ENCODE measurements at regions not wholly inside any gene's neighbourhood (a gene's known extent, or its start where the extent isn't known, plus 50 kb on each side); places are given as distances from the start of the nearest gene placed in this dataset.

- intact Hi-C loops (cut with DNase I): no loop called here
- ATAC-seq (no peak), DNase-seq (no peak)
- Histone ChIP-seq H3K9me3 (no peaks in the 10 kb centered on the region), H3K27me3 (ENCODE audit: insufficient read depth in 3 of 3, low read length in 2 of 3) (peaks cover 0 to 7% (median 3%) of the 10 kb centered on the region in 3 donors), H3K36me3 (ENCODE audit: insufficient read depth in 1 of 2, low read depth in 1 of 2) (no peaks in the 10 kb centered on the region), H3K4me1 (no peaks in the 10 kb centered on the region), H3K4me3 (no peak overlapping the region), H3K27ac (no peak overlapping the region)
- TF ChIP-seq CTCF (IDR thresholded peaks at IDR 0.05): no peak
- 87 to 93% (median 87%) methylated on average over 10 of the region's 10 CpGs for WGBS, 3 donors
These were observed 520.5 kb downstream of the PREX1 start for GRCh38 chr20:48307277-48307676.

GRCh38 chr20:48302844-48303542 is 517.7 kb upstream of the SULF2 start:
- no peak for TF ChIP-seq CTCF (IDR thresholded peaks at IDR 0.05)
- intact Hi-C loops (cut with DNase I): no loop called here
- Histone ChIP-seq H3K27me3 (ENCODE audit: insufficient read depth in 3 of 3, low read length in 2 of 3) (peaks cover 0 to 7% (median 3%) of the 10 kb centered on the region in 3 donors), H3K4me3 (no peak overlapping the region), H3K9me3 (no peaks in the 10 kb centered on the region), H3K27ac (no peak overlapping the region), H3K4me1 (no peaks in the 10 kb centered on the region), H3K36me3 (ENCODE audit: insufficient read depth in 1 of 2, low read depth in 1 of 2) (no peaks in the 10 kb centered on the region)
- ATAC-seq (no peak), DNase-seq (no peak)
- 84 to 89% (median 87%) methylated on average over 4 of the region's 4 CpGs for WGBS, 3 donors

- intact Hi-C loops (cut with DNase I): no loop called here
- H3K36me3 ChIP-seq (ENCODE audit: insufficient read depth in 1 of 2, low read depth in 1 of 2): no peaks in the 10 kb centered on the region
- DNase-seq (no peak), ATAC-seq (no peak)
- no peak overlapping the region for H3K4me3 ChIP-seq
- H3K27me3 ChIP-seq (ENCODE audit: insufficient read depth in 3 of 3, low read length in 2 of 3): peaks cover 0 to 7% (median 1%) of the 10 kb centered on the region in 3 donors
- no peaks in the 10 kb centered on the region for H3K4me1 ChIP-seq
- TF ChIP-seq CTCF (IDR thresholded peaks at IDR 0.05): no peak
- H3K27ac ChIP-seq: no peak overlapping the region
- H3K9me3 ChIP-seq: no peaks in the 10 kb centered on the region
These were observed 516.9 kb upstream of the SULF2 start for GRCh38 chr20:48302149-48302548.

- Histone ChIP-seq H3K36me3 (ENCODE audit: insufficient read depth in 1 of 2, low read depth in 1 of 2) (no peaks in the 10 kb centered on the region), H3K4me1 (no peaks in the 10 kb centered on the region), H3K27ac (no peak overlapping the region), H3K4me3 (no peak overlapping the region), H3K9me3 (no peaks in the 10 kb centered on the region), H3K27me3 (ENCODE audit: insufficient read depth in 3 of 3, low read length in 2 of 3) (peaks cover 0 to 7% (median 0%) of the 10 kb centered on the region in 3 donors)
- ATAC-seq (no peak), DNase-seq (no peak)
- no peak for TF ChIP-seq CTCF (IDR thresholded peaks at IDR 0.05)
- intact Hi-C loops (cut with DNase I): no loop called here
- WGBS, 3 donors: 72 to 87% (median 78%) methylated on average over 3 of the region's 3 CpGs
These were observed 515.9 kb upstream of the SULF2 start for GRCh38 chr20:48301189-48301588.

- intact Hi-C loops (cut with DNase I): no loop called here
- ATAC-seq: no peak
- TF ChIP-seq CTCF (IDR thresholded peaks at IDR 0.05): no peak
- Histone ChIP-seq H3K4me3 (no peak overlapping the region), H3K27me3 (ENCODE audit: insufficient read depth in 3 of 3, low read length in 2 of 3) (peaks cover 0 to 7% (median 0%) of the 10 kb centered on the region in 3 donors), H3K4me1 (no peaks in the 10 kb centered on the region), H3K36me3 (ENCODE audit: insufficient read depth in 1 of 2, low read depth in 1 of 2) (no peaks in the 10 kb centered on the region), H3K9me3 (no peaks in the 10 kb centered on the region), H3K27ac (no peak overlapping the region)
- DNase-seq: no peak
- WGBS, 3 donors: 68 to 85% (median 76%) methylated on average over 1 of the region's 1 CpG
These were observed 515.2 kb upstream of the SULF2 start for GRCh38 chr20:48300529-48300928.
